ENCODE measurements at regions not wholly inside any gene's neighbourhood (a gene's known extent, or its start where the extent isn't known, plus 50 kb on each side); places are given as distances from the start of the nearest gene placed in this dataset.
A peak's percentile ranks its signal among the peaks of the same experiment; 100 is the strongest.

GRCh38 chr5:43771611-43772031 is 168.6 kb downstream of the NNT start:
- H3K9me1 ChIP-seq (ENCODE audit: control insufficient read depth, extremely low read depth, insufficient read depth, low read length): no peaks in the 10 kb centered on the region
- FAIRE-seq (peak; percentile 97), DNase-seq (ENCODE audit: low read depth, low spot score) (peak; percentile 61)
- peak overlapping the region; percentile 99 for H3K27ac ChIP-seq (ENCODE audit: control insufficient read depth, insufficient read depth, low read length)
- TF ChIP-seq CTCF (optimal IDR thresholded peaks at IDR 0.05 in 1 of 3, IDR thresholded peaks at IDR 0.05 in 1 of 3, conservative IDR thresholded peaks at IDR 0.05 in 1 of 3; ENCODE audit: extremely low read depth in 1 of 3, insufficient read depth in 2 of 3, low read length in 3 of 3) (no peak), EZH2 (IDR thresholded peaks at IDR 0.05; ENCODE audit: low read length) (no peak)
- H3K4me3 ChIP-seq (ENCODE audit: control insufficient read depth in 2 of 3, extremely low read depth in 1 of 3, insufficient read depth in 2 of 3, low read depth in 1 of 3, low read length in 3 of 3): no peak overlapping the region
- no peaks in the 10 kb centered on the region for H3K36me3 ChIP-seq (ENCODE audit: control insufficient read depth in 2 of 2, extremely low read depth in 1 of 2, insufficient read depth in 2 of 2, low read length in 2 of 2)
- H3K27me3 ChIP-seq (ENCODE audit: control insufficient read depth, extremely low read depth, insufficient read depth, low read length): no peaks in the 10 kb centered on the region
- no peaks in the 10 kb centered on the region for H3K9me3 ChIP-seq (ENCODE audit: control insufficient read depth, low read depth, low read length)
- dilution Hi-C loops (cut with MboI; ENCODE audit: extremely low pct_ligation_motif_present, low sequenced_read_pairs): no loop called here
- no peaks in the 10 kb centered on the region for H4K20me1 ChIP-seq (ENCODE audit: control insufficient read depth, extremely low read depth, insufficient read depth, low read length)
- peaks cover 39% of the 10 kb centered on the region for H3K4me1 ChIP-seq (ENCODE audit: control insufficient read depth, extremely low read depth, insufficient read depth, low read length)
- H3K9ac ChIP-seq (ENCODE audit: control insufficient read depth, extremely low read depth, insufficient read depth, low read length): peak overlapping the region; percentile 69
- H2AFZ ChIP-seq (ENCODE audit: control insufficient read depth, low read length): peak overlapping the region; percentile 14
- peak overlapping the region; percentile 67 for H3K4me2 ChIP-seq (ENCODE audit: control insufficient read depth, extremely low read depth, insufficient read depth, low read depth, low read length)
- H3K79me2 ChIP-seq (ENCODE audit: control insufficient read depth, insufficient read depth, low read length): no peaks in the 10 kb centered on the region

GRCh38 chr5:43769571-43770355 is 166.8 kb downstream of the NNT start:
- no peak for DNase-seq (ENCODE audit: low read depth, low spot score)

More at GRCh38 chr5:43769571-43770355, 166.8 kb downstream of the NNT start:
- Histone ChIP-seq H3K4me1 (ENCODE audit: control insufficient read depth, extremely low read depth, insufficient read depth, low read length) (peaks cover 38% of the 10 kb centered on the region), H3K27ac (ENCODE audit: control insufficient read depth, insufficient read depth, low read length) (no peak overlapping the region), H2AFZ (ENCODE audit: control insufficient read depth, low read length) (no peak overlapping the region), H3K4me2 (ENCODE audit: control insufficient read depth, extremely low read depth, insufficient read depth, low read depth, low read length) (no peak overlapping the region), H3K27me3 (ENCODE audit: control insufficient read depth, extremely low read depth, insufficient read depth, low read length) (no peaks in the 10 kb centered on the region), H3K9me3 (ENCODE audit: control insufficient read depth, low read depth, low read length) (no peaks in the 10 kb centered on the region), H3K4me3 (ENCODE audit: control insufficient read depth in 2 of 3, extremely low read depth in 1 of 3, insufficient read depth in 2 of 3, low read depth in 1 of 3, low read length in 3 of 3) (no peak overlapping the region), H3K9ac (ENCODE audit: control insufficient read depth, extremely low read depth, insufficient read depth, low read length) (no peak overlapping the region), H4K20me1 (ENCODE audit: control insufficient read depth, extremely low read depth, insufficient read depth, low read length) (no peaks in the 10 kb centered on the region), H3K79me2 (ENCODE audit: control insufficient read depth, insufficient read depth, low read length) (no peaks in the 10 kb centered on the region), H3K9me1 (ENCODE audit: control insufficient read depth, extremely low read depth, insufficient read depth, low read length) (no peaks in the 10 kb centered on the region), H3K36me3 (ENCODE audit: control insufficient read depth in 2 of 2, extremely low read depth in 1 of 2, insufficient read depth in 2 of 2, low read length in 2 of 2) (no peaks in the 10 kb centered on the region)
- no peak for TF ChIP-seq EZH2 (IDR thresholded peaks at IDR 0.05; ENCODE audit: low read length)
- dilution Hi-C loops (cut with MboI; ENCODE audit: extremely low pct_ligation_motif_present, low sequenced_read_pairs): no loop called here
- FAIRE-seq: no peak

Small RNA genes in the stretch of these regions (small RNA-seq; reads per million reads assigned to genes)
- gene RNU6-381P (ENCODE audit: insufficient read length in 3 of 3, low read depth in 3 of 3, low replicate concordance in 1 of 3): 0 reads per million in 3 experiments
